ENCODE measurements at regions not wholly inside any gene's neighbourhood (a gene's known extent, or its start where the extent isn't known, plus 50 kb on each side); places are given as distances from the start of the nearest gene placed in this dataset.

- DNase-seq, result no peak
These were observed 414.1 kb upstream of the SALL1 start for GRCh38 chr16:51565184-51565583.

- DNase-seq, result no peak
These were observed 411.8 kb upstream of the SALL1 start for GRCh38 chr16:51562891-51563290.

GRCh38 chr16:51559901-51560300 lies 408.8 kb upstream of the SALL1 start:
- DNase-seq, result no peak

- DNase-seq, result no peak
These were observed 406.6 kb upstream of the SALL1 start for GRCh38 chr16:51557670-51558069.

GRCh38 chr16:51556694-51557340 lies 405.7 kb upstream of the SALL1 start:
- no peak for DNase-seq

- DNase-seq, result no peak
These were observed 402.8 kb upstream of the SALL1 start for GRCh38 chr16:51553910-51554309.

- no peak for DNase-seq
These were observed 402.2 kb upstream of the SALL1 start for GRCh38 chr16:51553314-51553713.

GRCh38 chr16:51550800-51551347 lies 399.8 kb upstream of the SALL1 start:
- DNase-seq, result no peak

GRCh38 chr16:51549836-51550235 lies 398.8 kb upstream of the SALL1 start:
- DNase-seq, result no peak

GRCh38 chr16:51545951-51546350 lies 394.9 kb upstream of the SALL1 start:
- DNase-seq, result no peak

GRCh38 chr16:51544851-51545467 lies 393.9 kb upstream of the SALL1 start:
- DNase-seq, result no peak

GRCh38 chr16:51543971-51544370 lies 392.9 kb upstream of the SALL1 start:
- DNase-seq, result no peak

GRCh38 chr16:51542981-51543815 lies 392.1 kb upstream of the SALL1 start:
- DNase-seq, result no peak

- no peak for DNase-seq
These were observed 389.2 kb upstream of the SALL1 start for GRCh38 chr16:51540259-51540658.

- DNase-seq, result no peak
These were observed 387.8 kb upstream of the SALL1 start for GRCh38 chr16:51538707-51539498.

GRCh38 chr16:51535591-51535990 lies 384.5 kb upstream of the SALL1 start:
- no peak for DNase-seq

GRCh38 chr16:51532551-51532950 lies 381.5 kb upstream of the SALL1 start:
- DNase-seq, result no peak

- no peak for DNase-seq
These were observed 380.2 kb upstream of the SALL1 start for GRCh38 chr16:51531271-51531670.

- DNase-seq, result no peak
These were observed 376.3 kb upstream of the SALL1 start for GRCh38 chr16:51527349-51527748.

GRCh38 chr16:51526621-51527020 lies 375.6 kb upstream of the SALL1 start:
- no peak for DNase-seq

GRCh38 chr16:51524555-51525373 lies 373.7 kb upstream of the SALL1 start:
- no peak for DNase-seq

GRCh38 chr16:51524070-51524469 lies 373.0 kb upstream of the SALL1 start:
- DNase-seq, result no peak

Measured in stimulated activated CD4-positive, alpha-beta T cell treated with anti-CD3 and anti-CD28 coated beads, Interleukin-1b, Interleukin-23, amount 100 ng/mL, for 48 hours (primary cell).